ENCODE measurements at regions not wholly inside any gene's neighbourhood (a gene's known extent, or its start where the extent isn't known, plus 50 kb on each side); places are given as distances from the start of the nearest gene placed in this dataset.

DNA sequence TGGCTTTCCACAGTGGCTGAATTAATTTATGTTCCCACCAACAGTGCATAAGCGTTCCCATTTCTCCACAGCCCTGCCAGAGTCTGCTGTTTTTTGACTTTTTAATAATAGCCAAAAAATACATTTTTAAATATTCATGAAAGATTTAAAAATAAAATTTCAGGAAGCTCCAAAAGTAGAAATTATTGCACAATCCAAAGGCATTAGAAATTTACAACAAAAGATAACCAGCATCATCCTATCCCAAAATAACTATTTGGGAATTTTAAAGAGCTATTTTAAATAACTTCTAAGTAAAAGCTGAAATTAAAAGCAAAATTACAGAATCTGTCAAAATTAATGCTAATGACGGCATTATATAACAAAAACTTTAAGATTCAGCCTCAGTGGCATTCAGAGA is 131.5 kb downstream of the QDPR start:
- TF ChIP-seq CTCF (conservative IDR thresholded peaks at IDR 0.05; ENCODE audit: low read depth, low read length), result no peak
- no peak for TF ChIP-seq EZH2 (IDR thresholded peaks at IDR 0.05; ENCODE audit: borderline replicate concordance, low read depth, low read length, poor library complexity, severe bottlenecking)
